ENCODE measurements at regions not wholly inside any gene's neighbourhood (a gene's known extent, or its start where the extent isn't known, plus 50 kb on each side); places are given as distances from the start of the nearest gene placed in this dataset.

DNA sequence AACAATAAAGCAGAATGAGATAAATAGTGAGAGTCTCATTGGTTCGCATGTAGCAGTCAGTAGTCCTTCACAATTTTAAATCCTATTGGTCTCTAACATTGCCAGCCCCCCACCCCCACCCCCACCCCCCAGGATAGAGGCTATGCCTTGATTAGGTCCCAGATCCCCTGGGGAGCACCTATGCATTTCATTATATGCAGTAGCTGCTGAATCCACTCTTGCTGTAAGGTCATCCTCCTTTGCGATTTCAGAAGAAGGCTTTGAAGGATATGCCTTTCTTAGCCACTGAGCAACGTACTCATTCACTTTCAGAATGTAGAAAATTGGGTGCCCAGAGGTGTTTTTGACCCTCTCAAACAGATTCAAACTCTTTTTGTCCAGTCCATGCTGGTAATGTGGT lies 382.8 kb upstream of the GALNT5 start:
- TF ChIP-seq EZH2phosphoT487 (IDR thresholded peaks at IDR 0.05; ENCODE audit: insufficient read depth, low read depth), result no peak
- no peak for TF ChIP-seq EZH2 (IDR thresholded peaks at IDR 0.05; ENCODE audit: insufficient read depth, poor library complexity, severe bottlenecking)
